GM13976 (cell line): ENCODE measurements at regions not wholly inside any gene's neighbourhood (a gene's known extent, or its start where the extent isn't known, plus 50 kb on each side); places are given as distances from the start of the nearest gene placed in this dataset.

Source experiments
- DNase-seq: peaks from one replicate; pipeline ENCODE4 v3.0.0; 2012; ENCODE audit warnings: low spot score
- CTCF ChIP-seq: IDR thresholded peaks from 2 replicates; pipeline ENCODE4 v1.5.1; 2012; ENCODE audit warnings: borderline replicate concordance, mild to moderate bottlenecking; ENCODE audit not compliant: insufficient read depth; ENCODE audit errors: extremely low read depth, missing control alignments, control extremely low read depth
- in situ Hi-C: fragments of 300-500 bp; cut with MboI; formaldehyde crosslinking; loops from one replicate; pipeline ENCODE4 v1.12.0; 2022; ENCODE audit warnings: low sequenced_read_pairs, mixed read lengths, inconsistent platforms; ENCODE audit not compliant: unreplicated experiment

- in situ Hi-C loops = no loop called here
- no peak for TF ChIP-seq CTCF
- no peak for DNase-seq
Measured at GRCh38 chr16:56109994-56110393, 81.3 kb upstream of the GNAO1 start.

GRCh38 chr16:56109205-56109604 is 82.1 kb upstream of the GNAO1 start:
- no peak for DNase-seq
- in situ Hi-C loops = no loop called here
- TF ChIP-seq CTCF = no peak

- in situ Hi-C loops = no loop called here
- DNase-seq = no peak
- no peak for TF ChIP-seq CTCF
Measured at GRCh38 chr16:56108724-56109123, 82.6 kb upstream of the GNAO1 start.

- no peak for DNase-seq
- in situ Hi-C loops = no loop called here
- no peak for TF ChIP-seq CTCF
Measured at GRCh38 chr16:56108056-56108471, 83.2 kb upstream of the GNAO1 start.

GRCh38 chr16:56106527-56106926 is 84.8 kb upstream of the GNAO1 start:
- no peak for TF ChIP-seq CTCF
- no peak for DNase-seq
- in situ Hi-C loops = no loop called here

GRCh38 chr16:56102906-56103305 is 88.4 kb upstream of the GNAO1 start:
- DNase-seq = no peak
- in situ Hi-C loops = no loop called here
- TF ChIP-seq CTCF = no peak

- in situ Hi-C loops = no loop called here
- TF ChIP-seq CTCF = no peak
- DNase-seq = no peak
Measured at GRCh38 chr16:56102183-56102686, 89.1 kb upstream of the GNAO1 start.
